OCI-LY7 (cell line): ENCODE measurements at regions not wholly inside any gene's neighbourhood (a gene's known extent, or its start where the extent isn't known, plus 50 kb on each side); places are given as distances from the start of the nearest gene placed in this dataset.

Source experiments
- BruUV-seq: library from RNA; stranded (reverse); fragments of 400-500 nt; replicated peaks from 2 replicates; lab custom pipeline; 2021; lab: Mats Ljungman, UMichigan
- CTCF ChIA-PET: fragments of 300-600 bp; sonication (Branson Sonifier 250); formaldehyde crosslinking; loops from one replicate; lab custom pipeline; 2022; ENCODE audit warnings: antibody characterized with exemption; ENCODE audit not compliant: unreplicated experiment; lab: Charles Lee
- POLR2A ChIA-PET: fragments of 300-600 bp; sonication (Branson Sonifier 250); formaldehyde crosslinking; loops from one replicate; lab custom pipeline; 2022; ENCODE audit warnings: antibody characterized with exemption; lab: Charles Lee
- DNase-seq: peaks from one replicate; pipeline ENCODE4 v3.0.0-alpha.2; 2015; ENCODE audit warnings: low spot score
- H2AFZ ChIP-seq: fragments of 200-600 bp; sonication (generic), shearing (Covaris generic); 2 replicates; pipeline ENCODE4 v1.6.1; 2014; ENCODE audit warnings: mild to moderate bottlenecking, antibody characterized with exemption, low read length, moderate library complexity
- H3K27ac ChIP-seq: fragments of 200-600 bp; sonication (generic); 2 replicates; pipeline ENCODE4 v1.5.1; 2014; ENCODE audit warnings: mixed run types, low read depth, mild to moderate bottlenecking, moderate library complexity, low read length, inconsistent platforms; ENCODE audit not compliant: poor library complexity, severe bottlenecking
- H3K36me3 ChIP-seq: fragments of 200-600 bp; sonication (generic); 2 replicates; pipeline ENCODE4 v1.6.1; 2014; ENCODE audit warnings: mild to moderate bottlenecking, antibody characterized with exemption, low read length, moderate library complexity, mixed read lengths; ENCODE audit not compliant: insufficient read depth
- H3K4me1 ChIP-seq: fragments of 200-600 bp; sonication (generic); 2 replicates; pipeline ENCODE4 v1.5.1; 2014; ENCODE audit warnings: mild to moderate bottlenecking, low read length; ENCODE audit not compliant: insufficient read depth, poor library complexity, severe bottlenecking
- H3K4me2 ChIP-seq: fragments of 200-600 bp; sonication (generic); 2 replicates; pipeline ENCODE4 v1.6.1; 2014; ENCODE audit warnings: mild to moderate bottlenecking, low read length
- H3K4me3 ChIP-seq: fragments of 200-600 bp; sonication (generic); 2 replicates; pipeline ENCODE4 v1.5.1; 2014; ENCODE audit warnings: mild to moderate bottlenecking, low read depth, low read length; ENCODE audit not compliant: poor library complexity, severe bottlenecking
- H3K79me2 ChIP-seq: fragments of 200-600 bp; sonication (generic); 2 replicates; pipeline ENCODE4 v1.6.1; 2016; ENCODE audit warnings: low read depth, mild to moderate bottlenecking, low read length, moderate library complexity, mixed read lengths; ENCODE audit not compliant: insufficient read depth
- H3K9me2 ChIP-seq: fragments of 200-600 bp; sonication (generic); 2 replicates; pipeline ENCODE4 v1.6.1; 2016; ENCODE audit warnings: mild to moderate bottlenecking, low read length, mixed read lengths; ENCODE audit not compliant: insufficient read depth
- H3K9me3 ChIP-seq: fragments of 200-600 bp; sonication (generic); 2 replicates; pipeline ENCODE4 v1.6.1; 2014; ENCODE audit warnings: mild to moderate bottlenecking, mixed run types, low read length, mixed read lengths
- H4K20me1 ChIP-seq: fragments of 200-600 bp; sonication (generic); 2 replicates; pipeline ENCODE4 v1.6.1; 2014; ENCODE audit warnings: mild to moderate bottlenecking, antibody characterized with exemption, low read length, moderate library complexity, mixed read lengths; ENCODE audit not compliant: insufficient read depth
- CTCF ChIP-seq: fragments of 200-600 bp; sonication (generic); conservative IDR thresholded peaks from 2 replicates; pipeline ENCODE4 v1.5.1; 2014; ENCODE audit warnings: mild to moderate bottlenecking, antibody characterized with exemption, low read length, moderate library complexity, mixed read lengths
- EZH2phosphoT487 ChIP-seq: fragments of 200-600 bp; sonication (generic); IDR thresholded peaks from 2 replicates; pipeline ENCODE4 v1.6.1; 2018; ENCODE audit warnings: low read depth, borderline replicate concordance, mild to moderate bottlenecking, mixed run types, antibody characterized with exemption, low read length, moderate library complexity, mixed read lengths
- intact Hi-C: fragments of 100-400 bp; cut with micrococcal nuclease; formaldehyde crosslinking; loops from one replicate; pipeline ENCODE4 v1.10.0; 2022; ENCODE audit not compliant: unreplicated experiment

GRCh38 chr18:66103550-66103949, 352.7 kb downstream of the CDH7 start:
- Histone ChIP-seq H3K36me3 (no peaks in the 10 kb centered on the region), H3K79me2 (no peaks in the 10 kb centered on the region), H3K4me2 (no peak overlapping the region), H4K20me1 (no peaks in the 10 kb centered on the region), H3K4me3 (no peak overlapping the region), H3K9me3 (no peaks in the 10 kb centered on the region), H3K9me2 (no peaks in the 10 kb centered on the region), H3K27ac (no peak overlapping the region), H2AFZ (no peak overlapping the region), H3K4me1 (no peaks in the 10 kb centered on the region)
- ChIA-PET POLR2A (no interaction called here), CTCF (no interaction called here)
- intact Hi-C loops = no loop called here
- DNase-seq = no peak
- TF ChIP-seq CTCF (no peak), EZH2phosphoT487 (no peak)
- no TSS peak for BruUV-seq

GRCh38 chr18:66083078-66083477, 332.3 kb downstream of the CDH7 start:
- H2AFZ ChIP-seq = no peak overlapping the region
- no peaks in the 10 kb centered on the region for H4K20me1 ChIP-seq
- intact Hi-C loops = no loop called here
- no peak overlapping the region for H3K27ac ChIP-seq
- no peaks in the 10 kb centered on the region for H3K9me2 ChIP-seq
- H3K79me2 ChIP-seq = no peaks in the 10 kb centered on the region
- no peaks in the 10 kb centered on the region for H3K36me3 ChIP-seq
- CTCF ChIA-PET = no interaction called here
- TF ChIP-seq CTCF (no peak), EZH2phosphoT487 (no peak)
- no TSS peak for BruUV-seq
- POLR2A ChIA-PET = no interaction called here
- H3K4me3 ChIP-seq = no peak overlapping the region
- no peak overlapping the region for H3K4me2 ChIP-seq
- no peaks in the 10 kb centered on the region for H3K4me1 ChIP-seq
- no peaks in the 10 kb centered on the region for H3K9me3 ChIP-seq
- DNase-seq = no peak

- Histone ChIP-seq H4K20me1 (no peaks in the 10 kb centered on the region), H3K4me2 (no peak overlapping the region), H3K36me3 (no peaks in the 10 kb centered on the region), H2AFZ (no peak overlapping the region), H3K4me3 (no peak overlapping the region), H3K79me2 (no peaks in the 10 kb centered on the region), H3K9me2 (no peaks in the 10 kb centered on the region), H3K27ac (no peak overlapping the region), H3K9me3 (no peaks in the 10 kb centered on the region), H3K4me1 (no peaks in the 10 kb centered on the region)
- DNase-seq = no peak
- ChIA-PET CTCF (no interaction called here), POLR2A (no interaction called here)
- TF ChIP-seq EZH2phosphoT487 = no peak
- TF ChIP-seq CTCF = no peak
- BruUV-seq = no TSS peak
- intact Hi-C loops = no loop called here
Observed at GRCh38 chr18:66078925-66079800, 328.4 kb downstream of the CDH7 start.
